Uterus (tissue), 3 donors: ENCODE measurements at regions not wholly inside any gene's neighbourhood (a gene's known extent, or its start where the extent isn't known, plus 50 kb on each side); places are given as distances from the start of the nearest gene placed in this dataset.

Source experiments
- DNase-seq, 2 donors: peaks; one replicate each; pipeline ENCODE4 v3.0.0-alpha.2; 2019 to 2020
- H3K27ac ChIP-seq, 2 donors: fragments of 200-600 bp; sonication (generic); 1 replicate in 1 of 2; 2 replicates in 1 of 2; pipeline ENCODE4 v1.5.1; 2016 to 2018
- H3K27me3 ChIP-seq, 2 donors: fragments of 200-600 bp; sonication (generic); one replicate each; pipeline ENCODE4 v1.5.1; 2018 to 2019; ENCODE audit warnings: control low read depth in 1 of 2
- H3K36me3 ChIP-seq, 2 donors: fragments of 200-600 bp; sonication (generic); one replicate each; pipeline ENCODE4 v1.5.1; 2019; ENCODE audit warnings: control low read depth in 1 of 2
- H3K4me1 ChIP-seq, 2 donors: fragments of 200-600 bp; sonication (generic); one replicate each; pipeline ENCODE4 v1.5.1; 2018 to 2019; ENCODE audit warnings: control low read depth in 1 of 2
- H3K4me3 ChIP-seq, 2 donors: fragments of 200-600 bp; sonication (generic); 1 replicate in 1 of 2; 2 replicates in 1 of 2; pipeline ENCODE4 v1.5.1; 2018 to 2019; ENCODE audit warnings: mild to moderate bottlenecking in 1 of 2
- H3K9me3 ChIP-seq, 2 donors: fragments of 200-600 bp; sonication (generic); one replicate each; pipeline ENCODE4 v1.5.1; 2019; ENCODE audit warnings: control low read depth in 1 of 2
- POLR2A ChIP-seq, 2 donors: fragments of 450-650 bp; IDR thresholded peaks; one replicate each; pipeline ENCODE4 v1.6.1; 2016; ENCODE audit warnings: antibody characterized with exemption in 2 of 2, mild to moderate bottlenecking in 1 of 2, moderate library complexity in 1 of 2
- intact Hi-C: fragments of 100-400 bp; cut with DNase I; formaldehyde crosslinking; loops from one replicate; pipeline ENCODE4 v1.15.1; 2023; ENCODE audit warnings: low total_unique reads
- TF ChIP-seq, protein P1 (sequence below), 4 experiments: fragments of 200-600 bp in 2 of 4; fragments of 450-650 bp in 2 of 4; sonication (generic) in 2 of 4; IDR thresholded peaks; one replicate each; pipeline ENCODE4 v1.5.1; 2016 to 2019; ENCODE audit warnings: antibody characterized with exemption in 4 of 4, mild to moderate bottlenecking in 2 of 4, moderate library complexity in 1 of 4
- donor health status: DM: yes; HTN: yes; CAD: no.

DNA sequence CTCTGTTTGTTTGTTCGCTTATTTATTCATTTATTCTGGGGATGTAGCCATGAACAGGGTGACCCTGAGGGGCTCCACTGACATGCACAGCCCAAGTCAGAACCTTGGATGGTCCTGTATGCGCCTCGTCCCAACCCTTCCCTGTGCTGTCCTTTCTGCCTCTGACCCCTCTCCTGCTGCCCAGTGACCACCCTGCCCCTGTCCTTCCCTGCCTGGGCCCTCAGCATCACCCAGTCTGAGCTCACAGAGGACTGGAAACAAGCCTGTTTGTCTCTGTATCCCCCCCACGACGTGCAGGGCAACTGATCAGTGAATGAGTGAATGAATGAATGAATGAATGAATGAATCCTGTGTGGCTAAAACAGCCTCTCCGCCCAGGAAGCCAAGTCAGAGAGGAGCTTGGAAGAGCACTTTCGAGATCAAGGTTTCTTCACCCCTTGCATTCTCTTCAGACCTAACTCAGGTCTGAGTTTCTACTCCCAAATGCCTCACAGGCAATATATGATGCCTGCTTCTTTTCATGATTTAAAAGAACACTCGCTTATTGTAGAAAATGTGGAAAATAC lies 157.7 kb downstream of the SMAD6 start:
- Histone ChIP-seq H3K4me1 (no peaks in the 10 kb centered on the region), H3K36me3 (no peaks in the 10 kb centered on the region), H3K27ac (no peak overlapping the region), H3K27me3 (no peaks in the 10 kb centered on the region), H3K4me3 (no peak overlapping the region), H3K9me3 (no peaks in the 10 kb centered on the region)
- intact Hi-C loops: no loop called here
- TF ChIP-seq, protein P1, sequence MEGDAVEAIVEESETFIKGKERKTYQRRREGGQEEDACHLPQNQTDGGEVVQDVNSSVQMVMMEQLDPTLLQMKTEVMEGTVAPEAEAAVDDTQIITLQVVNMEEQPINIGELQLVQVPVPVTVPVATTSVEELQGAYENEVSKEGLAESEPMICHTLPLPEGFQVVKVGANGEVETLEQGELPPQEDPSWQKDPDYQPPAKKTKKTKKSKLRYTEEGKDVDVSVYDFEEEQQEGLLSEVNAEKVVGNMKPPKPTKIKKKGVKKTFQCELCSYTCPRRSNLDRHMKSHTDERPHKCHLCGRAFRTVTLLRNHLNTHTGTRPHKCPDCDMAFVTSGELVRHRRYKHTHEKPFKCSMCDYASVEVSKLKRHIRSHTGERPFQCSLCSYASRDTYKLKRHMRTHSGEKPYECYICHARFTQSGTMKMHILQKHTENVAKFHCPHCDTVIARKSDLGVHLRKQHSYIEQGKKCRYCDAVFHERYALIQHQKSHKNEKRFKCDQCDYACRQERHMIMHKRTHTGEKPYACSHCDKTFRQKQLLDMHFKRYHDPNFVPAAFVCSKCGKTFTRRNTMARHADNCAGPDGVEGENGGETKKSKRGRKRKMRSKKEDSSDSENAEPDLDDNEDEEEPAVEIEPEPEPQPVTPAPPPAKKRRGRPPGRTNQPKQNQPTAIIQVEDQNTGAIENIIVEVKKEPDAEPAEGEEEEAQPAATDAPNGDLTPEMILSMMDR (IDR thresholded peaks at IDR 0.05): no peak
- TF ChIP-seq POLR2A (IDR thresholded peaks at IDR 0.05): no peak
- no peak for DNase-seq

DNA sequence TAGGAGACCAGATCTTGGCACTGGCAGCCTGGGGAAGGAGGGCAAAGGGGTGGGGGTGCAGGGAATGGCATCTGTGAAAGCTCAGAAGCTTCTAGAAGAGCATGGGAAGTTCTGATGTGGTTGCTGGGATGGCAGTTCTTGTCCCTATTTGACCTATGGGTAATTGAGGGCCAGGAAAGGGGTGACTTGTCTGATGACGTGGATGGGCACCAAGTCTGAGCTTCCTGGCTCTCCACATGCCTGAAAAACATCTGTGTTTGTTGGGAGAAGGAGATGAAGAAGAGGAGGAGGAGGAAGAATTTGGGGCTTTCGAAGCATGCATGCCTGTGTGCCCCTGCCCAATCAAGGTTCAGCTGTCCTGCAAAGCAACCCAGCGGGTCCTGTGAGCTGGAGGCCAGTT lies 158.8 kb downstream of the SMAD6 start:
- no peak for DNase-seq
- H3K36me3 ChIP-seq: no peaks in the 10 kb centered on the region
- no peak for TF ChIP-seq POLR2A (IDR thresholded peaks at IDR 0.05)
- TF ChIP-seq, protein P1 (IDR thresholded peaks at IDR 0.05): no peak
- H3K27me3 ChIP-seq: no peaks in the 10 kb centered on the region
- intact Hi-C loops: no loop called here
- no peak overlapping the region for H3K4me3 ChIP-seq
- no peaks in the 10 kb centered on the region for H3K4me1 ChIP-seq
- H3K27ac ChIP-seq: no peak overlapping the region
- no peaks in the 10 kb centered on the region for H3K9me3 ChIP-seq

DNA sequence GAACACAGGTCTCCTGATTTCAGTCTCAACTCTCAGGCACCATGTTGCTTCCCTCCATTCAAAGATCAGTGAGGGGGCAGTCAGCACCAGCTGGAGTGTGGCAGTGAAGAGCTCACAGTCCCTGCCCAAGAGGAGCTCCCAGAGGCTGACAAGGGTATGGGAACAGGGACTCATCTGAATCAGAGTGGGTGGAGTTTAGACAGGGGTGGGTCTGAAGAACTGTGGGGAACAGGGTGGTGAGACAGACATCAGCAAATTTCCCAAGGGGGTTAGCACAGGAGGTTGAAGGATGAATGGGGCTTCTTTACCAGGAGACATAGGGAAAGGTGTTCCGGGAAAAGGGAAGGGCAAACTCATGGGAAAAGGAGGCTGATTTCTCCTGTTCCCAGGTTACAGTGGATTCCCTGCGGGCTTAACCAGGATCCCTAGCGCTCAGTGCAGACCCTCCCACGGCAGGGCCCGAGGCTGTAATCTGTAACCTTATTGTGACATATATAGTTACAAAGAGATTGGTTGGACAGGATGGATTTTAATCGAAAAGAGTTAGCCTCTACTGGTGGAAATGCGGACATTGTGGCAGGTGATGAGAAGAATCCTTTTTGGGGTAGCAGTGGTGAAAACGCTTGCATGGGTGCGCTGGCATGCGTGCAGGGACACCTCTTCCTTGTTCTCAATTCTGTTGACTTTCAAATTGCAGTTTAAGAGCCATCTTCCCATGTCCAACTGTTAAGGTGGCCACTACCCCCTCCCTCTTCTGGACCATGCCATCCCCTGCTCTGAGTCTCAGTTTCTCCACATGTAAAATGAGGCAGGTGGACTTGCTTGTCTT lies 160.3 kb downstream of the SMAD6 start:
- TF ChIP-seq POLR2A (IDR thresholded peaks at IDR 0.05): no peak
- TF ChIP-seq, protein P1 (IDR thresholded peaks at IDR 0.05): no peak
- Histone ChIP-seq H3K9me3 (no peaks in the 10 kb centered on the region), H3K27me3 (no peaks in the 10 kb centered on the region), H3K36me3 (no peaks in the 10 kb centered on the region), H3K4me1 (no peaks in the 10 kb centered on the region), H3K4me3 (no peak overlapping the region), H3K27ac (no peak overlapping the region)
- intact Hi-C loops: no loop called here
- DNase-seq: no peak

DNA sequence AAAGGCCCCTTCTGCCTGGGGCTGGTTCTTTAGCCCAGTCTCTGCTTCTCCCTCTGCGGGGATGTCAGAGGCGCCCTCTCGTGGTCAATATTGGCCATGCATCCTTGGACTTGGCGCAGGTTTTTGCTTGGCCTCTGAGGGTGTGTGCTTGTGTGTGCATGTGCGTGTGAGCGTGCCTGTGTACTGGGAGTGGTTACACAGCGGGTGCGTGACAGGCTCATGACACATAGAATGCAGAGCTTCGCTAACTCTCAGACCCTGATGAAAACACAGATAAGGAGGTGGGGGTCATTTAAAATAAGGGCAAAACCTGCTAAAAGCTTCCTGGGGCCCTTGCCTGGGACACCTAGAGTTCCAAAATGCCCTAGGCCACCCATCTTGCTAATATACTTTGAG lies 160.9 kb downstream of the SMAD6 start:
- H3K4me3 ChIP-seq: no peak overlapping the region
- H3K36me3 ChIP-seq: no peaks in the 10 kb centered on the region
- DNase-seq: peak; percentile 78 to 84
- no peak overlapping the region for H3K27ac ChIP-seq
- TF ChIP-seq, protein P1 (IDR thresholded peaks at IDR 0.05): peak; percentile 79 to 91 (median 82)
- no peak for TF ChIP-seq POLR2A (IDR thresholded peaks at IDR 0.05)
- H3K27me3 ChIP-seq: no peaks in the 10 kb centered on the region
- intact Hi-C loops: no loop called here
- no peaks in the 10 kb centered on the region for H3K9me3 ChIP-seq
- H3K4me1 ChIP-seq: no peaks in the 10 kb centered on the region

DNA sequence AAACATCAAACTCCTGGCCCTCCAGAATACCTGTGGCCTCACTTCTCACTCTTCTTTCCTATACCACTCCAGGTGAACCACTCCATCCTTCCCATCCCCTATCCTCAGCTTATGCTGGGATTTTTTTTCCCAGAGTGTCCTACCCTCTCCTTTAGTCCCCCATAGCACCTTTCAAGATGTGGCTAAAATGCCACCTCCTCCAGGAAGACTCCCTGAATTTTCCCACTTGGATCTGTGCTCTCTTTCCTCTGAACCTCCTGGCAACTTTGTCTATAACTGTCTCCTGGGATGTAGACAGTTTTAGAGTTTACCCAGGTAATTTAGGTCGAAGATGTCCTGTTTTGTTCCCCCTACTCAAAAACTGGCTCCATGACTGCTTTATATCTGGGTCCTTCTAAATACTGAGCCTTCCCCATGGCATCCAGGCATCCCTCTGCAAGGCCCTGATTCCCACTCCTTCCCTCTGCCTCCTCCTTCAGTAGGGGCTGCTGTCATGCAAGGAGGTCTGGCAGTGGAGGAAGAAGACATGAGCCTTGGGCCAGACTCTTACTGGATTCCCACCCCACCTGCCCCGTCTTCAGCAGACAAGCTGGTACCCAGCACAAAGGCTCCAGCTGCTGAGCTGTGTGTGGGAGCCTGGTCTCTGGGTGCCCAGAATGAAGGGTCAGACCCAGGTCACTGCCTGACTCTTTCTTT lies 161.5 kb downstream of the SMAD6 start:
- Histone ChIP-seq H3K4me3 (no peak overlapping the region), H3K36me3 (no peaks in the 10 kb centered on the region), H3K27me3 (no peaks in the 10 kb centered on the region), H3K4me1 (no peaks in the 10 kb centered on the region), H3K9me3 (no peaks in the 10 kb centered on the region), H3K27ac (no peak overlapping the region)
- intact Hi-C loops: no loop called here
- DNase-seq: no peak
- no peak for TF ChIP-seq POLR2A (IDR thresholded peaks at IDR 0.05)
- TF ChIP-seq, protein P1 (IDR thresholded peaks at IDR 0.05): no peak
